GM19467 (cell line): ENCODE measurements at regions not wholly inside any gene's neighbourhood (a gene's known extent, or its start where the extent isn't known, plus 50 kb on each side); places are given as distances from the start of the nearest gene placed in this dataset.

Experiments
- ATAC-seq: cut with Tn5 transposase; IDR thresholded peaks from one replicate; pipeline ENCODE4 v1.9.1; 2021; ENCODE audit warnings: mild to moderate bottlenecking, moderate library complexity; ENCODE audit not compliant: unreplicated experiment

DNA sequence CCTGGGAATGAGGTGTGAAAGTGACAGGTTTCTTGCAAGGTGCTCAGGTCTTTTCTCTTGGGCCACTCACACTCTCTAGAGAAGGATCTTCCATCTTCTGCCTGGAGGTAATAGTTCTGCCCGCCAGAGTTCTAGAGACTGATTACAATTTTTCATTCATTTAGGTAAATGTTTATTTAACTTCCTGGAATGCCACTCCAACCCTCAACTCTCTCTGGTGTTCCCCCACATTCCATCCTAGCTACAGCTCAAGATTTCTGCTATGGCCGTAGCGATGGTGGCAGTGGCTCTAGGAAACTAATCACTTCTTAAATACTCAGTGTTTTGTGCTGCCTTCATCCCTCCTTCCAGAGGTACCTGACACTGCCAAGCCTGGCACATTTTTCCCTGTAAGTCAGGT lies 174.6 kb downstream of the WDR11 start:
- ATAC-seq = no peak

DNA sequence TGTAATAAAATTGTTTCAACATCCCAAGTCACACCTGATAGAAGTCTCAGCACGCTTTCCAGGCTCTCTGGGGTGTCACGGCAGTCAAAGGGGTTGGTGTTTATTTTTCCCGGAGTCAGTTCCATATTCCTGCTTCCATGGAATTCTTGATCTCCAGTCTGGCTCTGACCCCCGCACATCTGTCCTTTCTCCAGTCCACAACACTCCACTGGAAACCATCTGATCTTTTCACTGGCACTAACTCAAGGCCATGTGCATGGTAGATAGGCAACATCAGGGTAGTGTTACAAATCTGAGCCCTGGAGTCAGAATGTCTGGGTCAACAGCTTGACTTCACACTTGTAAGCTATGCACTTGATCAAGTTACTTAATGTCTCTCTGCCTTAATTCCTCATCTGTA lies 176.2 kb downstream of the WDR11 start:
- no peak for ATAC-seq

DNA sequence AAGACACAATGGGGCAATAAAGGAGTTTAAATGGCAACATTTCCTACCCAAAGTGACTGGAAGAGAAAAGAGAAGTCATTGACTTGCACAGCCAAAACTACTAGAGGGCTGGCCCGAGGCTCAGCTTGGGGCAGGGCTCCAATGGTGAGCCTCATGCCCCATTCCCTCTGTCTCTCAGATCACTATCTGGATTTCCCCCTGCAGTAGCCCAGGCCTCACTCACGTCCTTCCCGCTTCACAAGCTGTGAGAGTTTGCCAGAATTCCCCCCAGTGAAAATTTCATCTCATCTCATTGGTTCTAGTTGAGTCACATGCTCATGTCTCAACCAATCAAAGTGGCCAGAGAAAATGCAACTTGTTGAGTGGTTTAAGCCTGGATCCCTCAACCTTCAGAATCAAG lies 181.3 kb downstream of the WDR11 start:
- ATAC-seq = no peak

DNA sequence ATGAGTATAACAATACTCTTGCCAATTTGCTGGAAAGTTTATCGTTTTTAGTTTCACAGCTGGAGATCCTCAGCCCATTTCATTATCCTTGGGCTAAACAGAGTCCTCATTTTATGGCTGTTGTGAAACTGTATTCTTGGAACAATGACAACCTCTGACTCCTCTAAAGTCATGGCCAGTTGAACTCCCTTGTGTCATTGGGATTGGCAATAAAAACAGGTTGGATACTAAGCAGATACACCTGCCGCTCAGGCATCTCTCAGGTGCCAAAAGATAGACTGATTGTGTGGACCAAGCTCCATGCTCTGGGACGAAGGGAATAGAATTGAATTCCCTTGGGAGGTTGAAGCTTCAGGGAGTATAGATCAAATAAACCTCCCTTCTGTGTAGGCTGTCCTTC lies 182.2 kb downstream of the WDR11 start:
- no peak for ATAC-seq

DNA sequence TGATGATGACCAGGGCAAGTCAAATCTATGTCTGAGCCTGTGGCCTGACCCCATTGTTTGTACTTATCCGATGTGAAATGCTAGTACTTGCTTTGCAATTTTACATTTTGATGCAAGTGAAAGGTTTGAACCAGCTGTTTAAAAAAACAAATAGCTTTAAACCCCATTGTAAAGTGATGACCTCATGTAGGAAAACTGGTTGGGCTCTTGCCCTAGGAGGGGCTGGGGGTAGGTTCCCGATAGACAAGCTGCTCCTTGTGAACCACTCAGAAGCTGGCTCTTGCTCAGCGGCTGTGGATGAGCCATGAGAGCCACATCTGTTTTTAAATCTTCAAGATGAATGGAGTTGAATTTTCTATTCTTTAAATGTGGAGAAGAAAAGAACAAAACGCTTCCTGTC lies 185.3 kb downstream of the WDR11 start:
- no peak for ATAC-seq

DNA sequence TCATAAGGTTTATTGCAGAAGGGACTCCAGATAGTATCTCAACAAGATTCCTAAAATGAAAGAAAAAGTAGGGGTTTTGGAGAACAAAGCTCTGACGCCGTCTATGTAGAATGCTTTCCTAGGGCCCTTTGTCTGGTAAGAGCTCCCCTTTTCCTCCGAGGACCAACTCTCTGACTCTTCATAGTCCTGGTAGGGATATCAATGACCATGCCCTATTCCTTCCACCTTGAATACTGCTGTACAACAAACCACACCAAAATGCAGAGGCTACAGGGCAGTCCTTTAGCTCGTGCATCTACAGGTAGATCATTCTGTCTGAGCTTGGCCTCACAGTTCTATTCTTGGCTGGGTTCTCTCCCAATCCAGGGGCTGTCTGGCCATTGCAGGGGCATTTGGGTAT lies 190.3 kb downstream of the WDR11 start:
- no peak for ATAC-seq

DNA sequence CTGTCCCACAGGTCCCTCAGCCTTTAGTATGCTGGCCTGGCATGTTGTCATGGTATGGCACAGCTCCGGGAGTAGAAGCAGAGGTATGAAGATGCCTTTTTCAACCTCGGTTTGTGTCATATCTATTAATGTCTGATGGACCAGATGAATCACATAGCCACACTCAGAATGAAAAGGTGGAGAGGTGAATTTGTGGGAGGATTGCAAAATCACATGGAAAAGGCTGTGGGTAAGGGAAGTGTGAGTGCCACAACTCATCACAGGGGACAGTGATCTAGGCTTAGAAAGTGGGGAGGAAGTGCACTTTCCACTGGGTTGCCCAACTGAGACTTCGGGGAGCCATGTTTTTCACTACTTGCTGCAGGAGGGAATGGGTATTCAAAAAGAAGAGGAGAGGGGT lies 190.7 kb downstream of the WDR11 start:
- ATAC-seq = no peak

DNA sequence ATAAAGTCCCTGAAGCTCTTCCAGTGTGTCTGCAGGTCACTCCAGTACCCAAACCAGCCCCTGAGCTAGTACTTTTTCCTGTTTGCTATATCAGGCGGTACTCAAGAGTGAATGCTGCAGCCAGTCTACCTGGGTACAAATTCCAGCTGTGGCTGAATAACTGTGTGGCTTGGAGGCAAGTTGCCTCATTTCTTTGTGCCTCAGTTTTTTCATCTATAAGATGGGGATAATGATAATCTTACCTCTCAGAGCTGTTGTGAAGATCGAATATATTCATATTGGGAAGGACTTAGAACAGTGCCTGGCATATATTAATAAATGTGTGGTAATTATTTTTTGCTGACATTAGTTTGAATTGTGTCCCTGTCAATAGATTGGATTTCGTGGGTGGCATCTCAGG lies 191.2 kb downstream of the WDR11 start:
- no peak for ATAC-seq

DNA sequence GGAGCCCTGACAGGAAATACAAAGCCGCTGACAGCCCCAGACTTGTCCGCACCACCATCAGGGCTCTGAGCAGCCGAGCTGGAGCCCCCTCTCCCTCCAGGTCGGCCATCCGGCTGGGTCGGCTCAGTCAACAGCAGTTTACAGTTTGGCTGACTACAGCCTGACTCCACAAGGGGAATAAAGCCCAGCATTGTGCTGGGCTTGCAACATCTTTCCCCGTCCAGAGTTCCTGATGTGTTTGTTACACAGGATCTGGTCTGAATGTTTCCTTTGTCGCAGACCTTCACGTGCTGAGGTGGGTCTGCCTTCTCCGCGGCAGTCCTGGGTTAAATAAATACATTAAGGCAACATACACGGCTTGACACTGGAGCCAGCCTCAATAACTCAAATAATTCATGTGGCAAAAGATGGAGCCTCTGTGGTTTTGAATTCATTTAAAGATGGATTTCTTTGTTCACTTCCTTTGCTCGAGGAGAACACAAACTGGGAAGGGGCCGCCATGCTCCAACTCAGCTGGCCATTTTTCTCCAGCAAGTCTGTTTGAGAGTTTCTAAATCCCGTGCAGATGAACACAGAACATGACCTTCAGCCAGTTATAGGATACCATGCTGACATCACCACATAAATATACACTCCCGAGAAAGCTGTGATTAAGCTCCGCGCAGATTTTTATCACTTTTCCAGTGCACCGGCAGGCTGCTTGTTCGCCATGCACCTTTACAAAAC lies 192.1 kb downstream of the WDR11 start:
- ATAC-seq = no peak

DNA sequence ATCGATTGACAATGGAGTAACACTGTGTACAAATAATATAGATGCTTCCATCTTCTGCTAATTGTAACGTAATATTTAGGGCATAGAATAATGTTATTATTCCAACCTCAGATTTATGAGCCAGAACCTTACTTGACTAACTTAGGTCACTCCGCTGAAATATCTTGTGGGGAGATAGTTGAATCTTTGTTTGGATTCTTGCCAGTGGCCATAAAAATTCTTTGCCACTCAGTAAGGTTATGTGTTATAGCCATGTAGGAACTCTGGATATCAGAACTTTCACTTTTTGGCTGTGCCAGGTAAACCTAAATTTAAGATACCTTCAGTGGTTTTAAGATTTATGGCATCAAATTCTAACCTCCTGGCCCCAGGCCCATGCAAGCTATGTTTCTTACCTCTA lies 197.6 kb downstream of the WDR11 start:
- ATAC-seq = no peak

DNA sequence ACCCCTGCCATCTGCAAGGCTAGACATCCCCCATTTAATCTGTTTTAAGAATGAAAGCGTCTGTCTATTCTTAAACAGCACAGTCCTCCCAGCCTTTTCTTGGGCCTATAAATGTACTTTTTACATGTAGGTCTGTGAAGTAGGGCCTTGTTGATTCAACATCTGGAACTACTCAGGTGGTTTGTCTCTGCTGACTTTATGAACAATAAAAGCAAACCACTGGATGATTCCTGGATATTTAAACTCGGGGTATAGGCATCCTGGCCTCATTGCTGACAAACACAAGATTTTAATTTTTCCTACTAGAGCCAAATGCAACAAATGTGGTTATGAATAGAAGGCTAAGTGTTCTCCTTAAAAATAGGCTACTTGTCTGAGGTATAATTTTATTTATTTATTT lies 198.3 kb downstream of the WDR11 start:
- ATAC-seq = no peak

DNA sequence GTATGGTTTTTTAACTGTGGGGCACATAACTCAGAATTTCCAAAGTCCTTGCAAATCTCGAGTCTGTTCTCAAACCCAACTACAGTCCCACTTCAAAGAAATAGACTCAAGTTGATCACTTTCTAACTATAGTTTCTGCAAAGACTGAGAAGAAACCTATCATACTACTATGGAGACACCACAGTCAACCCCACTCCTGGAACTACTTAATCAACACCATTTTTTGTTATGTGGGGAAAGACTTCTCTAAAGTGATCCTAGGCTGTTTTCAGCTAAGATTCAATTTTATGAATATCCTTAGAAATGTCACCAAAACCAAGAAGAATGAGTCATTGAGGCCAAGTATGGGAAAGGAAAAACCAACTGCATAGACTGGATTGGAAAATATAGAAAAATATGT lies 198.8 kb downstream of the WDR11 start:
- no peak for ATAC-seq

DNA sequence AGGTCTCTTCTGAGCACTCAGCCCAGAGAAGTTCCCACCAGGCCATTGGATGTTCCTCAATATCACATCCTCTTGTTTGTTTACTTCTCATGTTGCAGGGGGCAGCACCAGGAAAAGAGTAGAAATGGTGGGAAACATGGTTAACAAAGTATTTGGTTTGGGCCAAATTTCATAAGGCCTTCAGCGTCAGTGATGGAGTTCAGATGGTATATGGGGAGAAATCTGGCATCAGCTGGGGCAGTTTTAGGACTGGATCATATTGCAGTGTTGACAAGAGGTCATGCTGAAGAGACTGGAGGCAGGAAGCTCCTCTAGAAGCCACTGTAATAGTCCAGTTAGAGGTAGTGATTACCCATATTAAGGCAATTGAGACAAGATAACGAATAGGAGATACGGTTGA lies 200.0 kb downstream of the WDR11 start:
- no peak for ATAC-seq

DNA sequence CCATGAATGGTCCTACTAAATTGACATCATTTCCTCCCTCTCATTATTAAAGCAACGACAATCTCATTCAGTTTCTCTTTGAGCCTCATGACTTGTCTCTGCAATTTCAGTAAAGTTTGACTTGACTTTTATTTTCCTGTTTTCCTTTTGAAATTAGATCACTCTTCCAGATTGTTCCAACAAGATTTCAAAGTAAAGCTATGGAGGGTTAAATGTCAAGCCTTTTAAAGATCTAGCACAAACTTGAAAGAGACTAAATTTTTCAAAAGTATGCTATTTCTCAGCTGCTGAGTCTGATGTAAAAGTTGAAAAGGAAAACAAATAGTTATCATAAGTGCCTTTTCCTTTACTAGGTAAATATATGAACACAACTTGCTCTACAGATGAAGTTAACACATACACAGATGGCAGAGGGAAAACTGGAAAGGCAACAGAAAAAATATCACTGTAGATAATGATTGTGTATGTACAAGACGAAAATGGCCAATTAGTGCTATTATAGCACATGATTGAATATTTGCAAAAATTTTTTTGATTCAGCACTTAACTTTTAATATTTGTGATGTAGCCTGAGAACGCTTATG lies 200.6 kb downstream of the WDR11 start:
- no peak for ATAC-seq

DNA sequence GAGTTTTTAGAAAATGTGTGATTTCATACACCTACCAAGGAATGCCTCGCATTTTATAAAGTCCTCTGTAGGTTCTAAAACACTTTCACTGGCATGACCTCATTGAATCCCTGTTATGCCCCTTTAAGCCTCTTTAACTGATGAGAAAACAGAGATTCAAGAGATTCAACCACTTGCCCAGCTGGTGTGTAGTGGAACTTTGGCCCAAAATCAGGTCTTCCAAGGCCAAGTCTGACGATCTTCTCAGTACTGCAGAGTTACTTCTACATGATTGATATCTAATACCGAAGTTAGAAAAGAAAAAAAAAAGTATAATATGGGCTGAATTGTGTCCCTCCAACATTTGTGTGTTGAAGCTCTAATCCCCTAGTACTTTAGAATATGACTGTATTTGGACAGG lies 202.0 kb downstream of the WDR11 start:
- ATAC-seq = no peak

DNA sequence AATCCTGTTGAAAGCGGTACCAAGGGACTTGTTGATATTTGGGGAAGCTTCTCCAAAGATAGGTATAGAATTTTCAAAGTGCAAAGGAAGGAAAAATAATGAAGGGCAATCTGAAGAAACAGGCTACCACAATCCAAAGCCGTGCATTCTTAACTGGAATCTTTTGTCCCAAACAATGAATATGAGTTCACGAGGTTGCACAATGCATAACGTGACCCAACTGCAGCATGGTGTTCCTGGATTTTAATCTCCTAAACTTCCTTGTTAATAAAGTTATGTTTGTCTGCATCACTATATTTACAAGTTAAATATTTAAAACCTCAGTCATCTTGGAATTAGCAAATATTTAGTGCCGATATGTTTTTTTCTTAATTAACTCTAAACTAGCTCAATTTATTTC lies 203.7 kb downstream of the WDR11 start:
- no peak for ATAC-seq

DNA sequence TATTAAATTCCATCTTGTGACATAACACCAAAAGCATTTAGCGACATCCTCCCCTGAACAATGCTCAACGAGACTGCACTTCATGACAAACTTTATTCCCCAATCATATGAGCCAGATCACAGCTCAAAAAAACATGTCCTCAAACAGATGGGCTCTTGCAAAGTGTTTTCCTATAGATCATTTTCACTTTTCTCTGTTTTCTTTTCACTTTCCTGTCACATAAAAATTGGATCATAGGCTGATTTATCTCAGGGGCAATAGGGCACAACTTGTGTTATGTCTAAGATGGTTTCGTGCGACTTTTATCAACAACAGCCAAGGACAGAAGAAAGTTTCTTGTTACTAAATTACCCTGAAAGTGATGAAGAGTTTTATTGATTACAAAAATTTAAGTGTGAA lies 206.1 kb downstream of the WDR11 start:
- ATAC-seq = no peak

DNA sequence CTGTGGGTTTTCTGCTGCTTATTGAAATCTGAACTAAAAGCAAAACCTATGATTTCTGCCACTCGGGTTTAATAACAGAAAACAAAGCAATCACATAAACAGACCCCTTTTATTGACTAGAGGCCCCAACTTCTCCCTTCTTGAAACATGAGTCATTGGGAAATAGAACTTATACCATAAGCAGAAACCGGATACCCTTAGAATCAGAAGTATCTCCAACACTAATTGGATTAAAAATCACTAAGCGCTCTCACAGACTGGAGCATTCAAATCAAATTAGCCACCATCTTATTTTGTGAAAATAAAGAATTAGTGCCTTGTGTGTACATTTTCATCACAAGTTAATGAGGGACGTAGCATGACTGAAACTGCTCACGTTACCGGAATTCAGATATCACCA lies 206.9 kb downstream of the WDR11 start:
- ATAC-seq = no peak

DNA sequence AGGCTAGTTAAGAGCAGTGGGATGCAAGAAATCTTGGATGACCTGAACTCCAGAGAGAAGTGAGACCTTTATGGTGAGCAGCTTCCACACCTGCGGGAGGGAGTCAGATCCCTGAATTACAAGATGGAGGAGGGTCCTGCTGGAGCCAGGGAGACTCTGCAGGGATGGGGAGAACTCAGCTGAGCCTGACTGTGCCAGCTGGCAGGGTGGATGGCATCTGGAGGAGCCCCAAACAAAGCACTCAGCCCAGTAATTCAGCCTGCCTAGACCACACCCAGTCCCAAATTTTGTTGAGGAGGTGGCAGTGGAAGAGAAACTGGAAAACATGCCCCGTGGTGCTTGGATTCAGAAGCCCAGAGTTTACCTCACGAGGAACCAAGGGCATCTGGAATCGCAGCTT lies 208.2 kb downstream of the WDR11 start:
- ATAC-seq = no peak

DNA sequence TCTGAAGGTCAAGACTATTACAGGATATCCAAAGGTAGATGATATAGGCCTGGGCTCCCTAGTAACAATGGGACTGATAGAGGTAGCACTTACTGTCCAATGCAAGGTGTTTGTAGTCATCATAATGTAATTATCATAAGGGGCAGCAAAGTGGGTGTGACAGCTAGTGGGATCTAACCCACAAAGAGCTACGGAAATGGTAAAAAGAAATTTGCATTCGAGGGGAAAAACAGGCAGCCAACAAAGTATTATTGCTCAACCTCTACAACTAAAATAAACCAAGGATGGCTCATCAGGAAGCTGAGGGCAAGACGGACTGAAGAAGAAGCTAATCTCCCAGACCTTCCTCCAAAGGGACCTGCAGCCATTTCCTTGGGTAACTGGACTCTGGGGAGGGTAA lies 211.0 kb downstream of the WDR11 start:
- no peak for ATAC-seq

DNA sequence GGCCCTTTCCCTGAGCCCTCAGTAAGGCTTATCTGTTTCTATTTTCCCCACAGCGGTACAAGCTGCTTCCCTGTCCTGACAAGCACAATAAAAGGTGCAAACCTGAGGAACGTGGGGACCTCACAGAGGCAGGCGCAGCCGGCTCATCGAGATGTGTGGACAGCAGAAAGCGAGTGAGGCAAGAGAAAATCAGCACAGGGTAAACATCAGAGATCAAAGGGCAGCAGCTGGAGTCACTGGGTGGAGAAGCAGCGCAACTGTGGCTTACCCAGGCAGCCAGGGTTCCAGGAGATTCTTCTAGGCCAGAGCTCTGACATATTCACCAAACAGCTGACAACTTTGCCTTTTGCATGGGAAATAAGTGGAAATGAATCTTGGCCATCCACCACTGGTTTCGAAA lies 212.6 kb downstream of the WDR11 start:
- no peak for ATAC-seq

DNA sequence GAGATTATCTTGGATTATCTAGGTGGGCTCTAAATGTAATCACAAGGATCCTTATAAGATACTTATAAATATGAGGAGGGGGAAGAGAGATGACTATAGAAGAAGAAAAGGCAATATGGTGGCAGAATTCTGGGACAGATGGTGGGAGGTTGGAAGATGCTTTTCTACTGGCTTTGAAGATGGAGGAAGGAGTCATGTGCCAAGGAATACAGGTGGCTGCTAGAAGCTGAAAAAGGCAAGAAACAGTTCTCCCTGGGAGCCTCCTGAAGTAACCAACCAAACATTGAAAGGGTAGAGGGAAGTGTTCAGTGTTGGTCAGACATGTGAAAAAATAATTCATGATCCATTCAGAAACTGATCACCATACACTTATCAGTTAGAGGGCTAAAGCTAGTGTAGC lies 213.3 kb downstream of the WDR11 start:
- ATAC-seq = no peak

DNA sequence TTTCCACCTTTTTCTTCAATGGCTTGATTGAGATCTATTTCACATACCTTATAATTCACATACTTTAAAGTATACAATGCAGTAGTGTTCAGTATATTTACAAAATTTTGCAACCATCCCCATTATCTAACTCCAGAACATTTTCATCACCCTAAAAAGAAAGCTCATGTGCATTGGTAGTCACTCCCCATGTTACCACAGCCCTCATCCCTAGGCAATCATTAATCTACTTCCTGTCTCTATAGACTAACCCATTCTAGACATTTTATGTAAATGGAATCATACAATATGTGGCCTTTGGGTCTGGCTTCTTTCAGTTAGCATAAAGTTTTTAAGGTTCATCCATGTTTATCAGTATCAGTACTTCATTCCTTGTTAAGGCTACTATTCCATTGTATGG lies 214.2 kb downstream of the WDR11 start:
- no peak for ATAC-seq
